ENCODE measurements at regions not wholly inside any gene's neighbourhood (a gene's known extent, or its start where the extent isn't known, plus 50 kb on each side); places are given as distances from the start of the nearest gene placed in this dataset.

- H3K4me3 ChIP-seq (replicated peaks; ENCODE audit: low read depth, low read length): no peak overlapping the region
- TF ChIP-seq, protein P1, sequence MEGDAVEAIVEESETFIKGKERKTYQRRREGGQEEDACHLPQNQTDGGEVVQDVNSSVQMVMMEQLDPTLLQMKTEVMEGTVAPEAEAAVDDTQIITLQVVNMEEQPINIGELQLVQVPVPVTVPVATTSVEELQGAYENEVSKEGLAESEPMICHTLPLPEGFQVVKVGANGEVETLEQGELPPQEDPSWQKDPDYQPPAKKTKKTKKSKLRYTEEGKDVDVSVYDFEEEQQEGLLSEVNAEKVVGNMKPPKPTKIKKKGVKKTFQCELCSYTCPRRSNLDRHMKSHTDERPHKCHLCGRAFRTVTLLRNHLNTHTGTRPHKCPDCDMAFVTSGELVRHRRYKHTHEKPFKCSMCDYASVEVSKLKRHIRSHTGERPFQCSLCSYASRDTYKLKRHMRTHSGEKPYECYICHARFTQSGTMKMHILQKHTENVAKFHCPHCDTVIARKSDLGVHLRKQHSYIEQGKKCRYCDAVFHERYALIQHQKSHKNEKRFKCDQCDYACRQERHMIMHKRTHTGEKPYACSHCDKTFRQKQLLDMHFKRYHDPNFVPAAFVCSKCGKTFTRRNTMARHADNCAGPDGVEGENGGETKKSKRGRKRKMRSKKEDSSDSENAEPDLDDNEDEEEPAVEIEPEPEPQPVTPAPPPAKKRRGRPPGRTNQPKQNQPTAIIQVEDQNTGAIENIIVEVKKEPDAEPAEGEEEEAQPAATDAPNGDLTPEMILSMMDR (IDR thresholded peaks at IDR 0.05; ENCODE audit: low read length, missing control alignments): no peak
- DNase-seq (ENCODE audit: low read depth): no peak
These were observed 494.0 kb upstream of the TGFBR2 start for GRCh38 chr3:30112411-30112810.

DNA sequence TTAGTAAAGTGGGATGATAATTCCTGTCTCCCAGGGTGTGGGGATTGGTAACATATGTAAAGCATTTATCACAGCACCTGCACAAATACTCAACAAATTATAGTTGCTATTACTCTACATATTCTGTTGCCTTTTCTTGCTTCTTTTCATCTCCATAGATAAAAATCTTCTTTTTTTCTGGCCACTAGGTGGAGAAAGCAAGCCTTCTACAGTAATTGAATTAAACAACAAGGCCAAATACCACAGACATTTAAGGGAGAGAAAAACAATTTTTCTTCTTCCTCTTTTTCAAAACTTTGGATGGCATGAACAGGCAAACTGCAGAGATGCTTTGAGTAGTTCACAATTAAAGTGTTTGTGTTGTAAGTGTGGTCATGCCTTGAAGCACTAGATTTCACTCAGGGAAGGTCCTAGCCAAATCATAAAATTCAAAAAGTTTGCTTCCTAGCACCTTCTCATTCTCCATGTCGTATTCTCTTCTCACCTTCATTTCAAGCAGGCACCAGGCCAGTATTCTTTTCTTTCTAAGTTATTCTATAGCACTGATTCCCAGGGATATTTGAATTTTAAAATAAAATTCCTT lies 493.4 kb upstream of the TGFBR2 start:
- TF ChIP-seq, protein P1 (IDR thresholded peaks at IDR 0.05; ENCODE audit: low read length, missing control alignments): peak; percentile 54
- peak; percentile 77 for DNase-seq (ENCODE audit: low read depth)
- H3K4me3 ChIP-seq (replicated peaks; ENCODE audit: low read depth, low read length): no peak overlapping the region

- DNase-seq (ENCODE audit: low read depth): no peak
- TF ChIP-seq, protein P1 (IDR thresholded peaks at IDR 0.05; ENCODE audit: low read length, missing control alignments): no peak
- H3K4me3 ChIP-seq (replicated peaks; ENCODE audit: low read depth, low read length): no peak overlapping the region
These were observed 492.5 kb upstream of the TGFBR2 start for GRCh38 chr3:30113906-30114305.

DNA sequence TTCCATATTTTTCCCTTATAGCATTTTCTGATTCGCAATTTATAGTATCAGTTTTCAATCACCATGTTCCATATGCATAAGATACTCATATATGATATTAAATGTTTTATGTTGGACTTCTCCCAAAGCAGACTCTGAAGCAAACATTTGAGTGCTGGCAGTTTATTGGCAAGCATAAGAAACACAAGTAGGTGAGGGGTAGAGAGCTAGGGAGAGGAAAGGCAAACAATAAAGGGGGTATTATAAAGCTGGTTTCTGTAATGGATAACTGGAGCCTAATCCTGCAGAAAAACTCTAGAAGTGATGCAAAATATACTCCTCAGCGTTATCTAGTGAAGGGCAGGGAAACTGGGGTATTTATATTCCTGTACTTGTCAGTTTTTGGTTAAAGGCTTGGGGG lies 491.5 kb upstream of the TGFBR2 start:
- TF ChIP-seq, protein P1 (IDR thresholded peaks at IDR 0.05; ENCODE audit: low read length, missing control alignments): no peak
- DNase-seq (ENCODE audit: low read depth): no peak
- no peak overlapping the region for H3K4me3 ChIP-seq (replicated peaks; ENCODE audit: low read depth, low read length)

DNA sequence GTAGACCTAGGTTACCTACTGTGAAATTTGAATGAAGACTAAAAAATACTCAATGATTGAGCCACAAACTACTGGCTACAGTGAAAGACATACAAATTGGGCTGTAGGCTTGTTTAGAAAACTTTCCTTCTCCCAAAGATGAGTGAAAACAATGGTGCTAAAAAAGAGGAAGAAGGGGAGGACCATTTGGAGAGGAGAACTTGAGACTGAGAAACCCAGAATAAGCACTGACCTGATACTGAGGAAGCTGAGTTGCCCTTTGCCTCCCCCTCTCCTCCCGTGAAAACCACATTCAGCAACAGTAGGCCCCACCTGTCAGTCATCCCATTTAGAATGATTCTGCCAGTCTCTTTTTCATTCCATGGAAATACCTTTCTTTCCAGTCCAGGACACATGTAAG lies 484.0 kb upstream of the TGFBR2 start:
- DNase-seq (ENCODE audit: low read depth): no peak
- H3K4me3 ChIP-seq (replicated peaks; ENCODE audit: low read depth, low read length): no peak overlapping the region
- TF ChIP-seq, protein P1 (IDR thresholded peaks at IDR 0.05; ENCODE audit: low read length, missing control alignments): no peak

DNA sequence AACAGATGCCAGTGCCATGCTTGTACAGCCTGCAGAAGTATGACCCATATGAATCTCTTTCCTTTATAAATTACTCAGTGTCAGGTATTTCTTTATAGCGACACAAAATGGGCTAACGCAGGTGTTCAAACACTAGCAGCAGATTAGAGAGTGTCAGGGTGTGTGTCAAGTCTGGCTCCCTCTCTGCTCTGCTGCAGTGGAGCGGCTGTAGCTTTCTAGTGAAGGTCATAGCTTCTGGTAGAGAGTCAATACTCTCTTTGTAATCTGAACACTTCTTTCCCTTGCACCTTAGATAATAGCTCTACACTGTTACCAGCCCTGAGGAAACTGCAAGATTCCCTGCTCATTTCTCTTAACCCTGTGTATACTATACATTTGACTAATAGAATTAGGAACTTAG lies 483.2 kb upstream of the TGFBR2 start:
- H3K4me3 ChIP-seq (replicated peaks; ENCODE audit: low read depth, low read length): no peak overlapping the region
- DNase-seq (ENCODE audit: low read depth): no peak
- TF ChIP-seq, protein P1 (IDR thresholded peaks at IDR 0.05; ENCODE audit: low read length, missing control alignments): no peak

DNA sequence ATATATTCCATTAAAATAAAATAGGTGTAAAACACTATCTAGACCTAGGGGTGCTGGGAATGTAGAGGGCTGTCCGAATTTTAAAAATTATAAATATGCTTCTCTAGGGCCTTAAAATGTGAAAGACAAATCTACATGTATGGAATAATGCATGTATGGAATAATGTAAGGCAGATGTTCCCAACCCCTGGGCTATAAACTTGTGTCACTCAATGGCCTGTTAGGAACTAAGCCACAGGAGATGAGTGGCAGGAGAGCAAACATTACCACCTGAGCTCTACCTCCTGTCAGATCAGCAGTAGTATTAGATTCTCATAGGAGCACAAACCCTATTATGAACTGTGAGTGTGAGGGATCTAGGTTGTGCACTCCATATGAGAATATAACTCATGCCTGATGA lies 482.6 kb upstream of the TGFBR2 start:
- DNase-seq (ENCODE audit: low read depth): no peak
- TF ChIP-seq, protein P1 (IDR thresholded peaks at IDR 0.05; ENCODE audit: low read length, missing control alignments): no peak
- no peak overlapping the region for H3K4me3 ChIP-seq (replicated peaks; ENCODE audit: low read depth, low read length)
